ENCODE measurements at regions not wholly inside any gene's neighbourhood (a gene's known extent, or its start where the extent isn't known, plus 50 kb on each side); places are given as distances from the start of the nearest gene placed in this dataset.

DNA sequence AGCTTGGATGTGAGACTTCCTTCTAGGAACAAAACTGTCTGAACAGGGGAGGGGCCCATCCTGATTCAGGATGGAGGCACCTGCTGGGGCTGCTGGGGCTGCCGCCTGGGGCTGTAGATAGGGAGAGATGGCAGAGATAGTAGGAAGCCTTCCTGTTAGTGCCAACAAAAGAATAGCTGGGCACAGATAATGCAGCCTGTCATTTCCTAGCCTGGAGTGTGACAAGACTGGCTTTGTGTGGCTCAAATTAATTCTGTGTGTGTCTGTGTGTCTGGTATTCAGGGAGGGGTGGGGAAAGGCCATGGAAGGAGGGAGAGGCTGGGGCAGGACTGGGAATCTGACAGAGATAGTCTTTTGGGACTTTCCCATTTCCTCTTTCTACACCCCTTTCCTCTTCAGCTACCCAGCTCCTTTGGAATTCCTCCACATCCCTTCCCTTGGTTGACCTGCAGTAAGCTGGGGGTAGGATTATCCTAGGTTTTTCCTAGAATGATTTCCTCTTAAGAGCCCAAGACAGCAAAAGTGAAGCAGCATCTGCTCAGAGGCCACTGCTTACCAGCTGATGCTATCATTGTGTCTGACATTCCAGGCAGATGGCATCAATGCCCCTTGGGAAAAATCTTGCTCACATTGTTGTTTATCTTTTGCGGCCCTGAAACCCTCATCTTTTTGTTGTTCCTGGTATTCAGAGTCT, 144.9 kb upstream of the LHCGR start:
- H2BK20ac ChIP-seq (ENCODE audit: low read depth, low read length, poor library complexity, severe bottlenecking): no peak overlapping the region
- H3K79me1 ChIP-seq (ENCODE audit: insufficient read depth, low read depth, low read length, poor library complexity, severe bottlenecking): no peaks in the 10 kb centered on the region
- no peak overlapping the region for H3K23ac ChIP-seq (ENCODE audit: insufficient read length, low read depth, low read length)
- H3K4me1 ChIP-seq (ENCODE audit: insufficient read depth, low read length): no peaks in the 10 kb centered on the region
- no peak overlapping the region for H2BK12ac ChIP-seq (ENCODE audit: insufficient read length, low read depth, low read length)
- no peak overlapping the region for H3T11ph ChIP-seq (ENCODE audit: low read length)
- no peak overlapping the region for H2BK120ac ChIP-seq (ENCODE audit: low read depth, low read length, poor library complexity, severe bottlenecking)
- H4K91ac ChIP-seq (ENCODE audit: insufficient read length, low read depth, low read length): no peak overlapping the region
- no peaks in the 10 kb centered on the region for H3K79me2 ChIP-seq (ENCODE audit: insufficient read depth, low read length)
- H3K36me3 Mint-ChIP-seq (ENCODE audit: insufficient read depth in 1 of 3, low read depth in 3 of 3): no peaks in the 10 kb centered on the region
- peaks cover 0 to 2% of the 10 kb centered on the region in 2 experiments; a peak in 1 of 5 replicates for H3K9me3 Mint-ChIP-seq
- H2AFZ ChIP-seq (ENCODE audit: low read length): no peak overlapping the region
- H3K56ac ChIP-seq (ENCODE audit: insufficient read length, low read depth, low read length): no peak overlapping the region
- no peak overlapping the region for H3K27ac Mint-ChIP-seq
- H3K9ac ChIP-seq (ENCODE audit: extremely low read depth, insufficient read length, low read length): no peak overlapping the region
- H2BK5ac ChIP-seq (ENCODE audit: insufficient read length, low read length): no peak overlapping the region
- no peak overlapping the region for H4K5ac ChIP-seq (ENCODE audit: insufficient read length, low read depth, low read length)
- H2BK15ac ChIP-seq (ENCODE audit: low read depth, low read length): no peak overlapping the region
- no peak overlapping the region for H3K14ac ChIP-seq (ENCODE audit: insufficient read depth, low read length)
- no peak overlapping the region for H4K8ac ChIP-seq (replicated peaks; ENCODE audit: insufficient read length, low read depth, low read length)
- no peak overlapping the region for H3K18ac ChIP-seq (ENCODE audit: insufficient read length, low read depth, low read length)
- no CpG with 5 or more reads among the region's 2 CpGs for WGBS (ENCODE audit: extremely low coverage, insufficient read length, low lambda C conversion rate)
- H4K20me1 ChIP-seq (ENCODE audit: control insufficient read depth, insufficient read depth, insufficient read length): no peaks in the 10 kb centered on the region
- no peaks in the 10 kb centered on the region; the same call in 1 of the 2 replicates for H3K27me3 Mint-ChIP-seq (ENCODE audit: low read depth)
- H3K4me1 Mint-ChIP-seq: peaks cover 0 to 8% of the 10 kb centered on the region in 2 experiments; a peak in 2 of 4 replicates
- no peak for TF ChIP-seq CTCF (conservative IDR thresholded peaks at IDR 0.05)
- H3K4me3 Mint-ChIP-seq: no peak overlapping the region
- H3K9me3 ChIP-seq (ENCODE audit: control insufficient read depth, low read depth, low read length): no peaks in the 10 kb centered on the region
- no peak overlapping the region for H2AK5ac ChIP-seq (ENCODE audit: insufficient read length, low read length)
- no peak overlapping the region for H3K4ac ChIP-seq (ENCODE audit: low read depth, low read length)
- no peaks in the 10 kb centered on the region for H3K27me3 ChIP-seq (ENCODE audit: insufficient read depth, low read length)
- DNase-seq: no peak
- no peak overlapping the region for H3K27ac ChIP-seq (ENCODE audit: insufficient read length, low read depth, low read length)
- no peaks in the 10 kb centered on the region for H3K23me2 ChIP-seq (ENCODE audit: insufficient read length, low read depth, low read length, poor library complexity, severe bottlenecking)
- no peak overlapping the region for H3K4me2 ChIP-seq (ENCODE audit: insufficient read depth, insufficient read length, low read length)
